GM23248 (cell line): ENCODE measurements at regions not wholly inside any gene's neighbourhood (a gene's known extent, or its start where the extent isn't known, plus 50 kb on each side); places are given as distances from the start of the nearest gene placed in this dataset.

ENCODE experiments used
- DNase-seq: peaks from one replicate; pipeline ENCODE4 v3.0.0-alpha.2; 2015
- H2AFZ ChIP-seq: fragments of 200-600 bp; sonication (generic); 2 replicates; pipeline ENCODE4 v1.6.1; 2016; ENCODE audit warnings: antibody characterized with exemption
- H3F3A ChIP-seq: fragments of 200-600 bp; sonication (generic); 2 replicates; pipeline ENCODE4 v1.6.1; 2016; ENCODE audit warnings: mild to moderate bottlenecking, antibody characterized with exemption, mixed run types; ENCODE audit not compliant: insufficient read depth
- H3K27ac ChIP-seq: fragments of 200-600 bp; sonication (generic); 2 replicates; pipeline ENCODE4 v1.5.1; 2016; ENCODE audit warnings: mild to moderate bottlenecking
- H3K27me3 ChIP-seq: fragments of 200-600 bp; sonication (generic); replicated peaks from 2 replicates; pipeline ENCODE4 v1.6.1; 2016; ENCODE audit warnings: mild to moderate bottlenecking; ENCODE audit not compliant: insufficient read depth
- H3K36me3 ChIP-seq: fragments of 200-600 bp; sonication (generic); 2 replicates; pipeline ENCODE4 v1.6.1; 2016; ENCODE audit warnings: low read depth, mild to moderate bottlenecking
- H3K4me1 ChIP-seq: fragments of 200-600 bp; sonication (generic); 2 replicates; pipeline ENCODE4 v1.6.1; 2016; ENCODE audit warnings: mild to moderate bottlenecking; ENCODE audit not compliant: insufficient read depth
- H3K4me2 ChIP-seq: fragments of 200-600 bp; sonication (generic); one replicate; pipeline ENCODE4 v1.6.1; 2016; ENCODE audit warnings: mild to moderate bottlenecking; ENCODE audit not compliant: unreplicated experiment
- H3K4me3 ChIP-seq: fragments of 200-600 bp; sonication (generic); 2 replicates; pipeline ENCODE4 v1.5.1; 2016; ENCODE audit warnings: mild to moderate bottlenecking
- H3K79me2 ChIP-seq: fragments of 200-600 bp; sonication (generic); 2 replicates; pipeline ENCODE4 v1.6.1; 2016; ENCODE audit warnings: mild to moderate bottlenecking; ENCODE audit not compliant: insufficient read depth
- H3K9ac ChIP-seq: fragments of 200-600 bp; sonication (generic); 2 replicates; pipeline ENCODE4 v1.6.1; 2016; ENCODE audit warnings: mild to moderate bottlenecking
- H3K9me2 ChIP-seq: fragments of 200-600 bp; sonication (generic); 2 replicates; pipeline ENCODE4 v1.6.1; 2016; ENCODE audit warnings: mixed run types, mild to moderate bottlenecking, moderate library complexity; ENCODE audit not compliant: insufficient read depth
- H3K9me3 ChIP-seq: fragments of 200-600 bp; sonication (generic); one replicate; pipeline ENCODE4 v1.6.1; 2017; ENCODE audit warnings: low read depth
- H4K20me1 ChIP-seq: fragments of 200-600 bp; sonication (generic); 2 replicates; pipeline ENCODE4 v1.6.0; 2016; ENCODE audit not compliant: insufficient read depth
- EZH2 ChIP-seq: fragments of 200-600 bp; sonication (generic); IDR thresholded peaks from 2 replicates; pipeline ENCODE4 v1.6.1; 2018; ENCODE audit warnings: antibody characterized with exemption, mild to moderate bottlenecking; ENCODE audit not compliant: insufficient read depth, poor library complexity, severe bottlenecking
- EZH2phosphoT487 ChIP-seq: fragments of 200-600 bp; sonication (generic); IDR thresholded peaks from 2 replicates; pipeline ENCODE4 v1.6.1; 2018; ENCODE audit warnings: antibody characterized with exemption, moderate library complexity, mild to moderate bottlenecking, low read depth; ENCODE audit not compliant: insufficient read depth
- WGBS, 2 experiments: methylation state at CpG; one replicate each; pipeline ENCODE4 v1.1.6; 2015 to 2017; ENCODE audit warnings: low lambda C conversion rate in 2 of 2, low coverage in 1 of 2; ENCODE audit errors: missing lambda C conversion rate in 2 of 2; 5-methylcytosine and 5-hydroxymethylcytosine counted together
- in situ Hi-C: fragments of 300-500 bp; cut with MboI; formaldehyde crosslinking; loops from 2 replicates; pipeline ENCODE4 v1.15.0; 2020

- TF ChIP-seq EZH2phosphoT487, result no peak
- no peak for TF ChIP-seq EZH2
- Histone ChIP-seq H2AFZ (no peak overlapping the region), H3K4me1 (no peaks in the 10 kb centered on the region), H3K9me3 (no peaks in the 10 kb centered on the region), H3K9ac (no peak overlapping the region), H3K27me3 (peaks cover 8% of the 10 kb centered on the region; the same call in 1 of the 2 replicates), H3K4me2 (no peak overlapping the region), H3K9me2 (no peaks in the 10 kb centered on the region), H3F3A (no peaks in the 10 kb centered on the region; the same call in 1 of the 2 replicates), H3K4me3 (no peak overlapping the region), H3K27ac (no peak overlapping the region), H3K79me2 (no peaks in the 10 kb centered on the region), H4K20me1 (no peaks in the 10 kb centered on the region), H3K36me3 (no peaks in the 10 kb centered on the region)
- 58 to 81% methylated on average over 1 of the region's 1 CpG for WGBS, 2 experiments
- DNase-seq, result no peak
- in situ Hi-C loops, result no loop called here
Observed at GRCh38 chr2:236809716-236810115, 240.1 kb downstream of the ACKR3 start.

- TF ChIP-seq EZH2phosphoT487 (no peak), EZH2 (no peak)
- Histone ChIP-seq H3K9me2 (no peaks in the 10 kb centered on the region), H3K79me2 (no peaks in the 10 kb centered on the region), H3K9me3 (no peaks in the 10 kb centered on the region), H3K27ac (no peak overlapping the region), H3K36me3 (no peaks in the 10 kb centered on the region), H3K4me3 (no peak overlapping the region), H3K9ac (no peak overlapping the region), H3K4me1 (no peaks in the 10 kb centered on the region), H4K20me1 (no peaks in the 10 kb centered on the region), H3K27me3 (peaks cover 3% of the 10 kb centered on the region; the same call in 1 of the 2 replicates), H2AFZ (no peak overlapping the region), H3F3A (no peaks in the 10 kb centered on the region), H3K4me2 (no peak overlapping the region)
- WGBS, 2 experiments, result 66 to 67% methylated on average over 4 of the region's 4 CpGs
- in situ Hi-C loops, result no loop called here
- no peak for DNase-seq
Observed at GRCh38 chr2:236811062-236811656, 241.5 kb downstream of the ACKR3 start.

- no peaks in the 10 kb centered on the region for H3F3A ChIP-seq
- in situ Hi-C loops, result no loop called here
- no peak for TF ChIP-seq EZH2phosphoT487
- TF ChIP-seq EZH2, result no peak
- no peaks in the 10 kb centered on the region for H3K4me1 ChIP-seq
- H3K79me2 ChIP-seq, result no peaks in the 10 kb centered on the region
- no peak overlapping the region for H3K27ac ChIP-seq
- H3K27me3 ChIP-seq, result no peaks in the 10 kb centered on the region
- no peak overlapping the region for H3K4me3 ChIP-seq
- H3K9ac ChIP-seq, result no peak overlapping the region
- H3K4me2 ChIP-seq, result no peak overlapping the region
- no peaks in the 10 kb centered on the region for H4K20me1 ChIP-seq
- no peaks in the 10 kb centered on the region for H3K9me2 ChIP-seq
- H2AFZ ChIP-seq, result no peak overlapping the region
- WGBS, 2 experiments, result 50 to 57% methylated on average over 4 of the region's 4 CpGs
- DNase-seq, result no peak
- no peaks in the 10 kb centered on the region for H3K9me3 ChIP-seq
- no peaks in the 10 kb centered on the region for H3K36me3 ChIP-seq
Observed at GRCh38 chr2:236813766-236814165, 244.1 kb downstream of the ACKR3 start.

GRCh38 chr2:236814593-236814992 is 245.0 kb downstream of the ACKR3 start:
- Histone ChIP-seq H3K79me2 (no peaks in the 10 kb centered on the region), H3F3A (no peaks in the 10 kb centered on the region), H3K36me3 (no peaks in the 10 kb centered on the region), H3K4me3 (no peak overlapping the region), H3K27me3 (no peaks in the 10 kb centered on the region), H3K9ac (no peak overlapping the region), H4K20me1 (no peaks in the 10 kb centered on the region), H3K9me3 (no peaks in the 10 kb centered on the region), H3K4me1 (no peaks in the 10 kb centered on the region), H3K9me2 (no peaks in the 10 kb centered on the region), H3K27ac (no peak overlapping the region), H2AFZ (no peak overlapping the region), H3K4me2 (no peak overlapping the region)
- WGBS, 2 experiments, result 10 to 13% methylated on average over 4 of the region's 4 CpGs
- no peak for TF ChIP-seq EZH2phosphoT487
- no peak for TF ChIP-seq EZH2
- DNase-seq, result no peak
- in situ Hi-C loops, result no loop called here

GRCh38 chr2:236815746-236816145 is 246.1 kb downstream of the ACKR3 start:
- no peak for TF ChIP-seq EZH2phosphoT487
- H3K36me3 ChIP-seq, result no peaks in the 10 kb centered on the region
- DNase-seq, result no peak
- no peak overlapping the region for H3K27ac ChIP-seq
- no peaks in the 10 kb centered on the region for H3K4me1 ChIP-seq
- no peaks in the 10 kb centered on the region for H3F3A ChIP-seq
- no peak overlapping the region for H3K4me3 ChIP-seq
- in situ Hi-C loops, result no loop called here
- no peak overlapping the region for H3K9ac ChIP-seq
- H2AFZ ChIP-seq, result no peak overlapping the region
- no peak overlapping the region for H3K4me2 ChIP-seq
- H4K20me1 ChIP-seq, result no peaks in the 10 kb centered on the region
- no peaks in the 10 kb centered on the region for H3K9me3 ChIP-seq
- no peaks in the 10 kb centered on the region for H3K9me2 ChIP-seq
- no peaks in the 10 kb centered on the region for H3K27me3 ChIP-seq
- no peaks in the 10 kb centered on the region for H3K79me2 ChIP-seq
- 73 to 78% methylated on average over 8 of the region's 8 CpGs for WGBS, 2 experiments
